ENCODE measurements at regions not wholly inside any gene's neighbourhood (a gene's known extent, or its start where the extent isn't known, plus 50 kb on each side); places are given as distances from the start of the nearest gene placed in this dataset.

GRCh38 chr2:14220101-14220500 is 412.4 kb upstream of the LRATD1 start:
- TF ChIP-seq CTCF (IDR thresholded peaks at IDR 0.05): no peak
- H3K27ac ChIP-seq: no peak overlapping the region
- H3K4me3 ChIP-seq: no peak overlapping the region
- no peaks in the 10 kb centered on the region for H3K4me1 ChIP-seq
- intact Hi-C loops (cut with DNase I; ENCODE audit: low total_unique reads): no loop called here
- no peaks in the 10 kb centered on the region for H3K9me3 ChIP-seq
- no peak for DNase-seq
- H3K27me3 ChIP-seq: no peaks in the 10 kb centered on the region
- no peaks in the 10 kb centered on the region for H3K36me3 ChIP-seq

DNA sequence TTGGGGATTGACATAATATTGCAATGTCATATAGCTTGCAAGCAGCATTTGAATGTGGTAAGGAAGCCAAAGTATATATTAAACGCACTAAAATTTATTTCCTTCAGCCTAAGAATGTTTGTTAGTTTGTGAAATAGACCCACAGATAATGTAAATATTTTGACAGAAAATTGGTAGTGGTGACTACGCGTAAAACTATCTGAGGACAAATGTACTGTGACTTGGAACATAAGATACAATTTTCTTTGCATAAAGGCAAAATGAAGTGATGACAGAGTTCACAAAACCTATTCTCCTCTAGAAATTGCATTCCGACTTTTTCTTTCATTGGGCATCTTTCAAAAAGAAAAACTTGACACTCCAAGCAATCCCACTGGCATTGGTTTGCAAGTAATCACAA is 411.1 kb upstream of the LRATD1 start:
- H3K36me3 ChIP-seq: no peaks in the 10 kb centered on the region
- no peak overlapping the region for H3K4me3 ChIP-seq
- H3K27me3 ChIP-seq: no peaks in the 10 kb centered on the region
- no peaks in the 10 kb centered on the region for H3K4me1 ChIP-seq
- H3K9me3 ChIP-seq: no peaks in the 10 kb centered on the region
- H3K27ac ChIP-seq: no peak overlapping the region
- intact Hi-C loops (cut with DNase I; ENCODE audit: low total_unique reads): no loop called here
- no peak for TF ChIP-seq CTCF (IDR thresholded peaks at IDR 0.05)
- DNase-seq: no peak

GRCh38 chr2:14223576-14223975 is 408.9 kb upstream of the LRATD1 start:
- H3K36me3 ChIP-seq: no peaks in the 10 kb centered on the region
- no peak for TF ChIP-seq CTCF (IDR thresholded peaks at IDR 0.05)
- no peaks in the 10 kb centered on the region for H3K4me1 ChIP-seq
- H3K4me3 ChIP-seq: no peak overlapping the region
- intact Hi-C loops (cut with DNase I; ENCODE audit: low total_unique reads): no loop called here
- no peaks in the 10 kb centered on the region for H3K9me3 ChIP-seq
- H3K27ac ChIP-seq: no peak overlapping the region
- no peak for DNase-seq
- no peaks in the 10 kb centered on the region for H3K27me3 ChIP-seq

- no peaks in the 10 kb centered on the region for H3K27me3 ChIP-seq
- no peak for DNase-seq
These were observed 401.1 kb upstream of the LRATD1 start for GRCh38 chr2:14231391-14231898.

GRCh38 chr2:14232217-14232616 is 400.3 kb upstream of the LRATD1 start:
- DNase-seq: no peak
- Histone ChIP-seq H3K27me3 (no peaks in the 10 kb centered on the region), H3K4me1 (no peaks in the 10 kb centered on the region), H3K4me3 (no peak overlapping the region), H3K9me3 (no peaks in the 10 kb centered on the region), H3K27ac (no peak overlapping the region), H3K36me3 (no peaks in the 10 kb centered on the region)
- intact Hi-C loops (cut with DNase I; ENCODE audit: low total_unique reads): no loop called here
- TF ChIP-seq CTCF (IDR thresholded peaks at IDR 0.05): no peak

More at GRCh38 chr2:14231391-14231898, 401.1 kb upstream of the LRATD1 start:
- no peaks in the 10 kb centered on the region for H3K9me3 ChIP-seq
- intact Hi-C loops (cut with DNase I; ENCODE audit: low total_unique reads): no loop called here
- no peaks in the 10 kb centered on the region for H3K36me3 ChIP-seq
- no peak for TF ChIP-seq CTCF (IDR thresholded peaks at IDR 0.05)
- H3K27ac ChIP-seq: no peak overlapping the region
- H3K4me3 ChIP-seq: no peak overlapping the region
- no peaks in the 10 kb centered on the region for H3K4me1 ChIP-seq

DNA sequence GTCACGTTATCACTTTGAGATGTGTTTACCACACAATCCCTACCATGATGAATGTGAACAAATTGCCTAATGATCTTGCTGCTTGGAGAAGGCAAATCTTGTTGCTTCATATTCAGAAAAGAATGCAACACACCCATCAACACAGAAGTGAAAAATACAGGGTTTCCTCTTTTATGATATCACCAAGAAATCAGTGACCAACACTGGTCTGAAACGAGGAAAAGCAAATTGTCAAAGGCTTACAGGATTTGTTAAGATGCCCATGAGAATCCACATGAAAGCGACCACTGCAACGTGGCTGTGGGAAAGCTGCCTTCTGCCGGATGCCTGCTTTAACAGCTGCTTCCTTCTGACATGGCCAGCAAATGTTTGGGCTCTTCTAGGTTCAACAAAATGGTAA is 397.6 kb upstream of the LRATD1 start:
- intact Hi-C loops (cut with DNase I; ENCODE audit: low total_unique reads): no loop called here
- TF ChIP-seq CTCF (IDR thresholded peaks at IDR 0.05): no peak
- H3K4me1 ChIP-seq: no peaks in the 10 kb centered on the region
- H3K27ac ChIP-seq: no peak overlapping the region
- no peak overlapping the region for H3K4me3 ChIP-seq
- no peak for DNase-seq
- H3K9me3 ChIP-seq: no peaks in the 10 kb centered on the region
- H3K36me3 ChIP-seq: no peaks in the 10 kb centered on the region
- H3K27me3 ChIP-seq: no peaks in the 10 kb centered on the region

Measured in tibial artery (tissue), 4 donors.